ENCODE measurements at regions not wholly inside any gene's neighbourhood (a gene's known extent, or its start where the extent isn't known, plus 50 kb on each side); places are given as distances from the start of the nearest gene placed in this dataset.

GRCh38 chr9:109969573-109970237 is 189.7 kb downstream of the PALM2AKAP2 start:
- peaks cover 3 to 53% (median 30%) of the 10 kb centered on the region in 5 donors for H3K4me1 ChIP-seq (ENCODE audit: control insufficient read depth in 5 of 5, insufficient read depth in 5 of 5, low read length in 5 of 5)
- peak overlapping the region; percentile 40 for H3K27ac ChIP-seq (ENCODE audit: low read depth, low read length)
- H3K9ac ChIP-seq (ENCODE audit: low read length in 5 of 5) = no peak overlapping the region
- H3K4me3 ChIP-seq (ENCODE audit: low read depth in 1 of 5, low read length in 5 of 5) = no peak overlapping the region
- no peaks in the 10 kb centered on the region for H3K9me3 ChIP-seq (ENCODE audit: control insufficient read depth in 5 of 5, low read length in 5 of 5)
- H3K36me3 ChIP-seq (ENCODE audit: control insufficient read depth in 5 of 5, insufficient read depth in 5 of 5, low read length in 5 of 5) = peaks cover 2 to 20% (median 10%) of the 10 kb centered on the region in 5 donors
- H3K27me3 ChIP-seq (ENCODE audit: control insufficient read depth in 5 of 5, insufficient read depth in 4 of 5, low read length in 5 of 5) = no peaks in the 10 kb centered on the region

- Histone ChIP-seq H3K4me3 (ENCODE audit: low read depth in 1 of 5, low read length in 5 of 5) (no peak overlapping the region), H3K36me3 (ENCODE audit: control insufficient read depth in 5 of 5, insufficient read depth in 5 of 5, low read length in 5 of 5) (peaks cover 0 to 26% (median 10%) of the 10 kb centered on the region in 5 donors), H3K9ac (ENCODE audit: low read length in 5 of 5) (no peak overlapping the region), H3K27ac (ENCODE audit: low read depth, low read length) (no peak overlapping the region), H3K27me3 (ENCODE audit: control insufficient read depth in 5 of 5, insufficient read depth in 4 of 5, low read length in 5 of 5) (no peaks in the 10 kb centered on the region), H3K4me1 (ENCODE audit: control insufficient read depth in 5 of 5, insufficient read depth in 5 of 5, low read length in 5 of 5) (peaks cover 3 to 56% (median 30%) of the 10 kb centered on the region in 5 donors), H3K9me3 (ENCODE audit: control insufficient read depth in 5 of 5, low read length in 5 of 5) (no peaks in the 10 kb centered on the region)
These were observed 191.2 kb downstream of the PALM2AKAP2 start for GRCh38 chr9:109971226-109971625.

DNA sequence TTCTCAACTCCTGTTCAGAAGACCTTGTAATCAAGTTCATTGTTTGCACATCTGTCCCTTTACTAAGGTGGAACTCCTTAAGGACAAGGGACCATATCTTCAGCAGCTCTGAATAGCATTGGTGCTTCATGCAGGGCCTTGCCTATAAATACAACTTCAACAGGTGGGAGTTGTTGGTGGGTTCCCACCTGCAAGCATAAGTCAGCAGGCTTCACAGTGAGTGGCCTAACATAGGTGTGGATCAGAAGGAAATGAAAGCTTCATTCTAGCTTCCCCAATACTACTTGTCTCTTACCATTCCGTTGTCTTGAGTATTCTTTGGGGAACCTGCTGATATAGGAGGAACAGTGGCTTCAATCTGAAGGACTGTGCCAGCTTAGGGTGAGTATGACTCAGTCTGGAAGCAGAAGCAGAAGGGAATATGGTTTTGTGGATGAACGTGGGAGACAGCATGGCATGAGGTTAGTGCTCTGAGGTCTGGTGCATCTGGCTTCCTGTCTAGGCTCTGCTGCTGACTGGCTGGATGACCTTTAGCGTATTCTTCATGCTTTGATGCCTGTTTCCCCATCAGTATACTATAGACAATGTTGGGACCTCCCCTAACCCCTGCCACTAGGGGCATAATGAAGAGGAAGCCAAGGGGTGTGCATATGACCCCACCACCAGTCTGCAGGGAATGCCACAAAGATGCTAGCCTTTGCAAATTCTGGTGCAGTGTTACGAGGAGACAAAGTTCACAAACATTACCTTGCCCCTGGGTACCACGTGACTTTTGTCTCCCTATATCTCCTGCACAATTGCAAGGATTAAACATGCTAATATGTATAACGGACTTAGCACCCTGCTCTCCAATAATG is 192.3 kb downstream of the PALM2AKAP2 start:
- no peaks in the 10 kb centered on the region for H3K9me3 ChIP-seq (ENCODE audit: control insufficient read depth in 5 of 5, low read length in 5 of 5)
- H3K4me1 ChIP-seq (ENCODE audit: control insufficient read depth in 5 of 5, insufficient read depth in 5 of 5, low read length in 5 of 5) = peaks cover 3 to 56% (median 30%) of the 10 kb centered on the region in 5 donors
- H3K36me3 ChIP-seq (ENCODE audit: control insufficient read depth in 5 of 5, insufficient read depth in 5 of 5, low read length in 5 of 5) = peaks cover 0 to 21% (median 10%) of the 10 kb centered on the region in 5 donors
- H3K27me3 ChIP-seq (ENCODE audit: control insufficient read depth in 5 of 5, insufficient read depth in 4 of 5, low read length in 5 of 5) = no peaks in the 10 kb centered on the region
- no peak overlapping the region for H3K9ac ChIP-seq (ENCODE audit: low read length in 5 of 5)
- no peak overlapping the region for H3K27ac ChIP-seq (ENCODE audit: low read depth, low read length)
- H3K4me3 ChIP-seq (ENCODE audit: low read depth in 1 of 5, low read length in 5 of 5) = no peak overlapping the region

DNA sequence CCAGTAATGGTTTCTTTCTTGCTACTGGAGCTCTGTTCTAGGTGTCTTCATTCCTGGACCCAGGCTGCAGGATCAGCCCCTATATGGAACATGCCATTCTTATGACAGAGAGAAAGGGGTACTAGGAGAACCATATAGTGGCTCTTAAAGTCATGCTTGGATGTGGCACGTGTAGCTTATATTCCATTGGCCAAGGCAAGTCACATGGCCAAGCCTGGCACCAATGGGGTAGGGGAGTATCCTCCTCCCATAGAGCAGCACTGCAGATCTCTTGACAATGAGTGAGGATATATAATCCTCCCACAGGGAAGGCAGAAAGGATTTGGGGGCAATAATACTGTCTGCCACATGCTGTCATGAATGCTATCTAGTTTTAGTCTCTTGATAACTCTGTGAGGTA is 193.3 kb downstream of the PALM2AKAP2 start:
- Histone ChIP-seq H3K27ac (ENCODE audit: low read depth, low read length) (no peak overlapping the region), H3K27me3 (ENCODE audit: control insufficient read depth in 5 of 5, insufficient read depth in 4 of 5, low read length in 5 of 5) (no peaks in the 10 kb centered on the region), H3K9me3 (ENCODE audit: control insufficient read depth in 5 of 5, low read length in 5 of 5) (no peaks in the 10 kb centered on the region), H3K36me3 (ENCODE audit: control insufficient read depth in 5 of 5, insufficient read depth in 5 of 5, low read length in 5 of 5) (peaks cover 0 to 21% (median 10%) of the 10 kb centered on the region in 5 donors), H3K4me3 (ENCODE audit: low read depth in 1 of 5, low read length in 5 of 5) (no peak overlapping the region), H3K9ac (ENCODE audit: low read length in 5 of 5) (no peak overlapping the region), H3K4me1 (ENCODE audit: control insufficient read depth in 5 of 5, insufficient read depth in 5 of 5, low read length in 5 of 5) (peaks cover 3 to 48% (median 25%) of the 10 kb centered on the region in 5 donors)

DNA sequence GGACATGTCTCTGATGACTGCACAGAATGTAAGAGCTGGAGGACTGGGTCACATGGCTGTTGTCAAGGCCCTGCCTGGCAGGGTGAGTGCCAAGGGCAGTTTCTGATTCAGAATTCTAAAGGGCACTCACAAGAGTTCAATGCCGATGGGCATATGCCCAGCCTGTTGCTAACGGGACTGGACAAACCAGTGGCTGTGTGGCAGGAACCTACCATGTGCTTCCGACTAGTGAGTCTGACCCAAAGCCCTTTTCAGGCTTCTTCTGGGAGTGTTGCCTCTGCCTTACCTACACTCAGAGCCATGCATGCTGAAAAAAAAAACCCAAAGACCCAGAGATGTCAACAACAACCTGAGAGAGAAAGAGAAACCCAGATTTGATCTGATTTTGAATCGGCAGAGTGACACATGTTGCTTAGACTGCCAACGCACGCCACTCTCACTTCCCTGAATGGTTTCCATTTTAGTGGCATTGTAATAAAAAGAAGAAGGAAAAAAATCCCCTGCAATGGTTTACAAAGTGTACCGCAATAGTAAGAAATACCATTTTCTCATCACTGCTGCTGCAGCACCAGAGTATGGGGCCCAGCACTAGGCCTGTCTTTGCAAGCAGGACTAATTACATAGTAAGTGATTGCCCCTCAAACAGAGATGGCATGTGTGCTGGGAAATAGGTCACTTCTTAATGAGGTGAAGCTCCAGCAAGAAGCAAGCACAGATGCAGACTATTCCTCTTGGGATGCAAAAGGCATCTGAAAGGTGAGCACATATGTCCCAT is 194.3 kb downstream of the PALM2AKAP2 start:
- peaks cover 0 to 21% (median 10%) of the 10 kb centered on the region in 5 donors for H3K36me3 ChIP-seq (ENCODE audit: control insufficient read depth in 5 of 5, insufficient read depth in 5 of 5, low read length in 5 of 5)
- H3K9ac ChIP-seq (ENCODE audit: low read length in 5 of 5) = no peak overlapping the region
- H3K4me3 ChIP-seq (ENCODE audit: low read depth in 1 of 5, low read length in 5 of 5) = peak overlapping the region in 1 of 5 donors; percentile 13
- H3K27me3 ChIP-seq (ENCODE audit: control insufficient read depth in 5 of 5, insufficient read depth in 4 of 5, low read length in 5 of 5) = no peaks in the 10 kb centered on the region
- H3K4me1 ChIP-seq (ENCODE audit: control insufficient read depth in 5 of 5, insufficient read depth in 5 of 5, low read length in 5 of 5) = peaks cover 3 to 38% (median 16%) of the 10 kb centered on the region in 5 donors
- H3K9me3 ChIP-seq (ENCODE audit: control insufficient read depth in 5 of 5, low read length in 5 of 5) = no peaks in the 10 kb centered on the region
- H3K27ac ChIP-seq (ENCODE audit: low read depth, low read length) = no peak overlapping the region

DNA sequence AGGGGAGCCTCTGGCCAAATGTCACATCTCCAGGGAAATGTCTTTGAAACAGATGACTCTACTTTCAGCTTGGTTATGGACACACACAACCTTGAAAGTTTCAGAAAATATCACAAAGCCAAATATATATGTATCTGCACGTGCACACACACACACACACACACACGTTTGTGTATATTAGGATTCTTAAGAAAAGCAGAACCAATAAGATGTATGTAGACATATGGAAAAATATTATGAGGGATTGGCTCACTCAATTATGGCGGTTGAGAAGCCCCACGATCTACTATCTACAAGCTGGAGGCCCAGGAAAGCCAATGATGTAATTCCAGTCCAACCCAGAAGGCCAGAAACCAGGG is 194.9 kb downstream of the PALM2AKAP2 start:
- Histone ChIP-seq H3K4me1 (ENCODE audit: control insufficient read depth in 5 of 5, insufficient read depth in 5 of 5, low read length in 5 of 5) (peaks cover under 1 to 32% (median 13%) of the 10 kb centered on the region in 5 donors), H3K4me3 (ENCODE audit: low read depth in 1 of 5, low read length in 5 of 5) (no peak overlapping the region), H3K36me3 (ENCODE audit: control insufficient read depth in 5 of 5, insufficient read depth in 5 of 5, low read length in 5 of 5) (peaks cover 2 to 21% (median 10%) of the 10 kb centered on the region in 5 donors), H3K9ac (ENCODE audit: low read length in 5 of 5) (no peak overlapping the region), H3K9me3 (ENCODE audit: control insufficient read depth in 5 of 5, low read length in 5 of 5) (no peaks in the 10 kb centered on the region), H3K27me3 (ENCODE audit: control insufficient read depth in 5 of 5, insufficient read depth in 4 of 5, low read length in 5 of 5) (no peaks in the 10 kb centered on the region), H3K27ac (ENCODE audit: low read depth, low read length) (no peak overlapping the region)

DNA sequence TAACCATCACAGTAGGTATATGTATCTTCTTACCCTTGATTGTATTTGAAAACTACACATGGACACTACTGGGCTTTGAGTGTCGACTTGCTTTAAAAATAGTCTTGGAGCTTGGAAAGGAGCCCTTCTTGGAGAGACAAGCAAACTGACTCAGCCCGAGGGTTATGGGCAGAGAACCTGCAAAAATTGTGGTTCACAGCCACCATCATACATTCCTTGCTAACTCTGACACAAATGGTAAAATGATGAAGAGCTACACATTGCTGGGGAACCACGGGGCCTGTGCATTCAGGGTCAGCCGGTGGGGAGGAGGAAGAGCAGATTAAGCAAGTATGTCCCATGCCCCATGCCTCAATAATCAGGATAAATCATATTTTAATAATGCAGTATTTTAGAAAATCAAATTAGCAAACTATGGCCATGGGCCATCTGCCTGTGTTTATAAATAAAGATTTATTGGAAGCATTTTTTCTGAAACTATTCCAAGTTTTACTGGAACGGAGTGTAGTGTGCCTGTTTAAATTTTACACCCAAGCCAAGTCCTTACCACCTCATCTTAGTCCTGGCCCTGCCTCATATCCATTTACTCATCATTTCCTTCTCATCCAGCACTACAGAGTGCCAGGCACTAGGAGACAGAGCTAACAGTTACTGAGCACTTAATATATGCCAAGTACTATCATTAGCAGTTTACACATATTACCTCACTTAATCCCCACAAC is 195.7 kb downstream of the PALM2AKAP2 start:
- no peaks in the 10 kb centered on the region for H3K9me3 ChIP-seq (ENCODE audit: control insufficient read depth in 5 of 5, low read length in 5 of 5)
- no peak overlapping the region for H3K27ac ChIP-seq (ENCODE audit: low read depth, low read length)
- peaks cover 2 to 21% (median 15%) of the 10 kb centered on the region in 5 donors for H3K36me3 ChIP-seq (ENCODE audit: control insufficient read depth in 5 of 5, insufficient read depth in 5 of 5, low read length in 5 of 5)
- H3K9ac ChIP-seq (ENCODE audit: low read length in 5 of 5) = no peak overlapping the region
- H3K4me1 ChIP-seq (ENCODE audit: control insufficient read depth in 5 of 5, insufficient read depth in 5 of 5, low read length in 5 of 5) = peaks cover 0 to 26% (median 8%) of the 10 kb centered on the region in 5 donors
- H3K27me3 ChIP-seq (ENCODE audit: control insufficient read depth in 5 of 5, insufficient read depth in 4 of 5, low read length in 5 of 5) = no peaks in the 10 kb centered on the region
- no peak overlapping the region for H3K4me3 ChIP-seq (ENCODE audit: low read depth in 1 of 5, low read length in 5 of 5)

- H3K27ac ChIP-seq (ENCODE audit: low read depth, low read length) = no peak overlapping the region
- no peaks in the 10 kb centered on the region for H3K9me3 ChIP-seq (ENCODE audit: control insufficient read depth in 5 of 5, low read length in 5 of 5)
- H3K27me3 ChIP-seq (ENCODE audit: control insufficient read depth in 5 of 5, insufficient read depth in 4 of 5, low read length in 5 of 5) = no peaks in the 10 kb centered on the region
- H3K4me3 ChIP-seq (ENCODE audit: low read depth in 1 of 5, low read length in 5 of 5) = no peak overlapping the region
- H3K36me3 ChIP-seq (ENCODE audit: control insufficient read depth in 5 of 5, insufficient read depth in 5 of 5, low read length in 5 of 5) = peaks cover 2 to 21% (median 15%) of the 10 kb centered on the region in 5 donors
- no peak overlapping the region for H3K9ac ChIP-seq (ENCODE audit: low read length in 5 of 5)
- peaks cover 0 to 26% (median 8%) of the 10 kb centered on the region in 5 donors for H3K4me1 ChIP-seq (ENCODE audit: control insufficient read depth in 5 of 5, insufficient read depth in 5 of 5, low read length in 5 of 5)
These were observed 196.3 kb downstream of the PALM2AKAP2 start for GRCh38 chr9:109976303-109976702.

DNA sequence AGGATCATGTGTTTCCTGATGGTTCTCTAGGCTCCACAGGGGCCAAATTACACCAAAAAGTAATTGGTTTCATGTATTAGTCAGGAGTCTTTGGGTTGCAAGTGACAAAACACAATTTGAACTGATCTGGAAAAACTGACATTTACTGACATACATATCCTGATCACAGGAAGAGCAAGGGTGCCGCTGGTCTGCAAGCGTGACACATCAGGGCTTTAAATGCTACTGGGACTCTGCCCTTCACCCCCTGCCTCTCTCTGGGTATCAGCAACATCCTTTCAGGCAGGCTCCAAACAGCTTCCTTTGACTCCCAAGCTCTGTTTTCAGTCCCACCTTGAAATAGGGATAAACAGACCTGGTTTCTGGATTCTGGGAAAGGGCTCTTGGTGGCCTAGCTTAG is 197.5 kb downstream of the PALM2AKAP2 start:
- no peak overlapping the region for H3K4me3 ChIP-seq (ENCODE audit: low read depth in 1 of 5, low read length in 5 of 5)
- H3K4me1 ChIP-seq (ENCODE audit: control insufficient read depth in 5 of 5, insufficient read depth in 5 of 5, low read length in 5 of 5) = peaks cover 0 to 20% (median 7%) of the 10 kb centered on the region in 5 donors
- no peaks in the 10 kb centered on the region for H3K9me3 ChIP-seq (ENCODE audit: control insufficient read depth in 5 of 5, low read length in 5 of 5)
- H3K9ac ChIP-seq (ENCODE audit: low read length in 5 of 5) = no peak overlapping the region
- no peak overlapping the region for H3K27ac ChIP-seq (ENCODE audit: low read depth, low read length)
- peaks cover 0 to 12% (median 9%) of the 10 kb centered on the region in 5 donors for H3K36me3 ChIP-seq (ENCODE audit: control insufficient read depth in 5 of 5, insufficient read depth in 5 of 5, low read length in 5 of 5)
- H3K27me3 ChIP-seq (ENCODE audit: control insufficient read depth in 5 of 5, insufficient read depth in 4 of 5, low read length in 5 of 5) = no peaks in the 10 kb centered on the region

Data from subcutaneous abdominal adipose tissue (tissue), 5 donors.